K562 (cell line): ENCODE measurements at regions not wholly inside any gene's neighbourhood (a gene's known extent, or its start where the extent isn't known, plus 50 kb on each side); places are given as distances from the start of the nearest gene placed in this dataset.

Experiments used
- ATAC-seq: fragments of 200-7000 bp; cut with Tn5 transposase; 3 replicates; pipeline ENCODE4 v1.9.1; 2020; ENCODE audit warnings: moderate library complexity
- BruUV-seq: library from RNA; stranded (reverse); fragments of 400-500 nt; replicated peaks from 2 replicates; lab custom pipeline; 2021; lab: Mats Ljungman, UMichigan
- CTCF ChIA-PET: fragments of 300-600 bp; formaldehyde crosslinking; extraction: SDS; loops from one replicate; lab custom pipeline; 2021; ENCODE audit warnings: low intra/inter-chr PET ratio; lab: Yijun Ruan, JAX
- POLR2A ChIA-PET: fragments of 300-600, 350-650 bp; sonication (Branson Sonifier 250); formaldehyde crosslinking; extraction: SDS; loops from one replicate; lab custom pipeline; 2021; ENCODE audit warnings: antibody characterized with exemption, inconsistent platforms; lab: Yijun Ruan, JAX
- DNase-seq, 4 experiments: peaks; one replicate each; pipeline versions ENCODE4 v3.0.0 to v3.0.0-alpha.2; 2011 to 2018; ENCODE audit warnings: low spot score in 3 of 4, mixed read lengths in 3 of 4; ENCODE audit errors: extremely low read depth in 1 of 4
- FAIRE-seq: peaks from 2 replicates; lab custom pipeline; 2011; peaks lifted over from hg19 to GRCh38; lab: Jason Lieb, UNC
- H2AFZ ChIP-seq: 2 replicates; pipeline ENCODE4 v1.6.0; 2011; ENCODE audit warnings: low read depth, low read length, control low read depth, inconsistent platforms
- H3K27ac ChIP-seq: fragments of 200-600 bp; 3 replicates; pipeline ENCODE4 v1.8.0; 2011; ENCODE audit warnings: low read depth, mild to moderate bottlenecking, control low read depth, inconsistent platforms, low read length, moderate library complexity, mixed read lengths; ENCODE audit errors: extremely low read depth
- H3K27me3 ChIP-seq, 2 experiments: fragments of 300-600 bp in 1 of 2; 2 replicates in 1 of 2; 3 replicates in 1 of 2; pipeline versions ENCODE4 v1.6.0 to v1.8.0; 2011; ENCODE audit warnings: inconsistent platforms in 2 of 2, low read length in 2 of 2, mild to moderate bottlenecking in 1 of 2, mixed read lengths in 1 of 2, moderate library complexity in 1 of 2; ENCODE audit not compliant: control insufficient read depth in 2 of 2, insufficient read depth in 2 of 2
- H3K36me3 ChIP-seq: fragments of 300-600 bp; 3 replicates; pipeline ENCODE4 v1.8.0; 2011; ENCODE audit warnings: mild to moderate bottlenecking, low read length, inconsistent platforms; ENCODE audit not compliant: control insufficient read depth, insufficient read depth
- H3K4me1 ChIP-seq, 2 experiments: fragments of 200-600 bp in 1 of 2; replicated peaks in 1 of 2; 2 replicates in 1 of 2; 3 replicates in 1 of 2; pipeline versions ENCODE4 v1.5.1 to v1.8.0; 2011; ENCODE audit warnings: inconsistent platforms in 2 of 2, low read length in 2 of 2, mild to moderate bottlenecking in 1 of 2, mixed read lengths in 1 of 2, moderate library complexity in 1 of 2; ENCODE audit not compliant: control insufficient read depth in 2 of 2, insufficient read depth in 2 of 2
- H3K4me2 ChIP-seq: 2 replicates; pipeline ENCODE4 v1.6.1; 2011; ENCODE audit warnings: low read length, control low read depth, inconsistent platforms, mixed read lengths; ENCODE audit not compliant: insufficient read depth
- H3K4me3 ChIP-seq: fragments of 200-600 bp; sonication (generic), shearing (Covaris generic); 2 replicates; pipeline ENCODE4 v1.5.1; 2016; ENCODE audit warnings: control low read depth, inconsistent platforms
- H3K79me2 ChIP-seq: fragments of 200-600 bp; 3 replicates; pipeline ENCODE4 v1.8.0; 2011; ENCODE audit warnings: low read length, inconsistent platforms; ENCODE audit not compliant: control insufficient read depth, insufficient read depth
- H3K9ac ChIP-seq, 2 experiments: 2 replicates each; pipeline versions ENCODE4 v1.6.0 to v1.6.1; 2011; ENCODE audit warnings: low read depth in 2 of 2, low read length in 2 of 2, control low read depth in 1 of 2, inconsistent platforms in 1 of 2, mild to moderate bottlenecking in 1 of 2, mixed read lengths in 1 of 2; ENCODE audit not compliant: insufficient read depth in 1 of 2
- H3K9me1 ChIP-seq: one replicate; pipeline ENCODE4 v1.6.0; 2011; ENCODE audit warnings: inconsistent platforms, mild to moderate bottlenecking, low read length, moderate library complexity; ENCODE audit not compliant: control insufficient read depth, insufficient read depth
- H3K9me3 ChIP-seq: replicated peaks from 2 replicates; pipeline ENCODE4 v1.5.1; 2011; ENCODE audit warnings: low read depth, low read length, inconsistent platforms; ENCODE audit not compliant: control insufficient read depth, insufficient read depth
- H4K20me1 ChIP-seq: replicated peaks from 2 replicates; pipeline ENCODE4 v1.6.1; 2011; ENCODE audit warnings: low read length, inconsistent platforms, mixed read lengths; ENCODE audit not compliant: control insufficient read depth, insufficient read depth
- PHB ChIP-seq: fragments of 250-450 bp; sonication (Bioruptor Pico); IDR thresholded peaks from 2 replicates; pipeline ENCODE4 v1.5.0; 2021
- TAF1 ChIP-seq: IDR thresholded peaks from 2 replicates; pipeline ENCODE4 v1.6.1; 2011; ENCODE audit warnings: mild to moderate bottlenecking, low read length, moderate library complexity; ENCODE audit not compliant: insufficient read depth, control insufficient read depth, severe bottlenecking; ENCODE audit errors: extremely low read depth
- WGBS: fragments of 100-300 bp; shearing (Covaris generic); methylation state at CpG from one replicate; pipeline ENCODE4 v1.1.6; 2016; ENCODE audit warnings: low coverage, mixed read lengths; ENCODE audit not compliant: insufficient coverage; ENCODE audit errors: missing lambda C conversion rate; 5-methylcytosine and 5-hydroxymethylcytosine counted together
- in situ Hi-C: fragments of 300-500 bp; cut with MboI; formaldehyde crosslinking; loops from 4 replicates; pipeline ENCODE4 v1.15.0; 2018; ENCODE audit warnings: inconsistent platforms, mixed read lengths
- intact Hi-C: fragments of 100-400 bp; cut with micrococcal nuclease; formaldehyde crosslinking; loops from 2 replicates; pipeline ENCODE4 v1.14.2; 2022
- TF ChIP-seq, protein P1 (sequence below): fragments of 450-650 bp; IDR thresholded peaks from 2 replicates; pipeline ENCODE4 v1.6.1; 2016; ENCODE audit warnings: mild to moderate bottlenecking

- H3K4me1 ChIP-seq: peaks cover 3 to 54% of the 10 kb centered on the region in 2 experiments; a peak in 3 of 5 replicates
- ATAC-seq (no peak), FAIRE-seq (no peak), DNase-seq (no peak)
- no peaks in the 10 kb centered on the region for H3K36me3 ChIP-seq
- CTCF ChIA-PET: no interaction called here
- H3K27me3 ChIP-seq: peaks cover 39 to 85% of the 10 kb centered on the region in 2 experiments
- intact Hi-C loops (no loop called here), in situ Hi-C loops (no loop called here)
- BruUV-seq: no TSS peak
- WGBS: 4% methylated on average over 25 of the region's 25 CpGs
- POLR2A ChIA-PET: no interaction called here
- no peak overlapping the region for H2AFZ ChIP-seq
- H3K9me1 ChIP-seq: no peaks in the 10 kb centered on the region
- no peak for TF ChIP-seq PHB (CRISPR knock-in tag)
- no peak for TF ChIP-seq TAF1
- TF ChIP-seq, protein P1, sequence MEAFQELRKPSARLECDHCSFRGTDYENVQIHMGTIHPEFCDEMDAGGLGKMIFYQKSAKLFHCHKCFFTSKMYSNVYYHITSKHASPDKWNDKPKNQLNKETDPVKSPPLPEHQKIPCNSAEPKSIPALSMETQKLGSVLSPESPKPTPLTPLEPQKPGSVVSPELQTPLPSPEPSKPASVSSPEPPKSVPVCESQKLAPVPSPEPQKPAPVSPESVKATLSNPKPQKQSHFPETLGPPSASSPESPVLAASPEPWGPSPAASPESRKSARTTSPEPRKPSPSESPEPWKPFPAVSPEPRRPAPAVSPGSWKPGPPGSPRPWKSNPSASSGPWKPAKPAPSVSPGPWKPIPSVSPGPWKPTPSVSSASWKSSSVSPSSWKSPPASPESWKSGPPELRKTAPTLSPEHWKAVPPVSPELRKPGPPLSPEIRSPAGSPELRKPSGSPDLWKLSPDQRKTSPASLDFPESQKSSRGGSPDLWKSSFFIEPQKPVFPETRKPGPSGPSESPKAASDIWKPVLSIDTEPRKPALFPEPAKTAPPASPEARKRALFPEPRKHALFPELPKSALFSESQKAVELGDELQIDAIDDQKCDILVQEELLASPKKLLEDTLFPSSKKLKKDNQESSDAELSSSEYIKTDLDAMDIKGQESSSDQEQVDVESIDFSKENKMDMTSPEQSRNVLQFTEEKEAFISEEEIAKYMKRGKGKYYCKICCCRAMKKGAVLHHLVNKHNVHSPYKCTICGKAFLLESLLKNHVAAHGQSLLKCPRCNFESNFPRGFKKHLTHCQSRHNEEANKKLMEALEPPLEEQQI: no peak
- no peak overlapping the region for H3K27ac ChIP-seq
- H3K9ac ChIP-seq: no peak overlapping the region
- H3K79me2 ChIP-seq: no peaks in the 10 kb centered on the region
- no peak overlapping the region for H3K4me2 ChIP-seq
- H3K9me3 ChIP-seq: 0 out of 2 replicates have a peak, but pooled peaks cover 2% of the 10 kb centered on the region
- no peak overlapping the region for H3K4me3 ChIP-seq
- H4K20me1 ChIP-seq: peaks cover 22% of the 10 kb centered on the region
Measured at GRCh38 chr20:62567246-62568044, 74.9 kb upstream of the SLCO4A1 start.
